Head of caudate nucleus (tissue), 42 donors: ENCODE measurements at regions not wholly inside any gene's neighbourhood (a gene's known extent, or its start where the extent isn't known, plus 50 kb on each side); places are given as distances from the start of the nearest gene placed in this dataset.
A peak's percentile ranks its signal among the peaks of the same experiment; 100 is the strongest.

Experiments used
- DNase-seq, 42 donors: peaks; one replicate each; pipeline versions ENCODE4 v3.0.0 to v3.0.0-alpha.2; 2020 to 2021; ENCODE audit warnings: mixed read lengths in 7 of 42
- intact Hi-C: fragments of 100-400 bp; cut with DNase I; formaldehyde crosslinking; loops from one replicate; pipeline ENCODE4 v1.15.0; 2022

DNA sequence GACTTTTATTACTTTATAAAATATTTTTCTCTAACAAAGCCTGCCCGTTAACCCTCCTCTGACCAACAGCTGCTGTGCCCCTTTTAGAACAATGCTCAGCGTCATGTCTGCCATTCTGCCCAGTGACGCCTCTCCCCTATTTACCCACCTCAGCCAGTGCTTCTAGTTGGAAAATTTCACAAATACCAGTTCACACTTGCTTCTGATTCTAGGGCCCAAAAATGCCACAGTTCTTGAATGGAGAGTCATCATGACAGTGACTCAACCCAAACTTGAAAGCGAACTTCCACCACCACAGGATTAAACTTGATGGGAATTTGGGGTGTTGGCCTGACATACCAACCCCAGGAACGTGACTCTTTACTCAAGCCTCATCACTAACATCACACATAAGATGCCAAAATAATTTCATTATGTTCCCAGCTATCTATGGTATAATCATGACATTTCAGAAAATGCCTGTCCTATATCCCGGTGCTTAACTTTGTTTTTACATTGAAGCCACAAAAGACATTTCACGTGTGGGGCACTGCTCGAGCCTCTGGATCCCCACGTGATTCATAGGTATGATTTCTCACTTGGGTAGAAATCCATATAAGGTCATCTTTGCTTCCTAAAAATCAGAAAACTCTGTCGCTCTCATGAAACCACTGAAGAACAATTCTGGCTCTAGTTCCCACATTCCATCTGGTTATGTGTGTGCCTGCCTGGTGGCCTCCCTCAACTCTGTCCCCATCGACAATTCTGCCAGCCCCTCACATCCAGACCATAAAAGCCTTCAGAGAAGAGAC lies 220.9 kb downstream of the ACTL7B start:
- intact Hi-C loops = no loop called here
- DNase-seq = no peak

DNA sequence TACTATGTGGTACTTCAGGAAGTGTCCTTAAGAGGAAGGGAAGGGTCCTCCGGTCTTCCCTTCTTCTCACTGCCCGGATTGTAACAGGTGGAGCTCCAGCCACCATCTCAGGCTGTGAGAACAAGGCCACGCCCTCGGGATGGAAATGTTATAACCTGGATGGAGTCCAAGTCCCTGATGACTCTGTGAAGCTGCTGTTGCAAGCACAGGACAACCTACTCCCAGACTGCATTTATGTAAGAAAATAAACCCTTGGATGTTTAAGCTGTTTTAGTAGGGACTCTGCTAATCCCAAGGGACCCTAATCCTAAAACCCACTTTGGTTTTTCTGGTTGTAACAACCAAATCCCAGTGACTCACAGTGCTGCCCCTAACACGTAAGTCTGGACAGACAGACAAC lies 221.6 kb downstream of the ACTL7B start:
- intact Hi-C loops = no loop called here
- no peak for DNase-seq

DNA sequence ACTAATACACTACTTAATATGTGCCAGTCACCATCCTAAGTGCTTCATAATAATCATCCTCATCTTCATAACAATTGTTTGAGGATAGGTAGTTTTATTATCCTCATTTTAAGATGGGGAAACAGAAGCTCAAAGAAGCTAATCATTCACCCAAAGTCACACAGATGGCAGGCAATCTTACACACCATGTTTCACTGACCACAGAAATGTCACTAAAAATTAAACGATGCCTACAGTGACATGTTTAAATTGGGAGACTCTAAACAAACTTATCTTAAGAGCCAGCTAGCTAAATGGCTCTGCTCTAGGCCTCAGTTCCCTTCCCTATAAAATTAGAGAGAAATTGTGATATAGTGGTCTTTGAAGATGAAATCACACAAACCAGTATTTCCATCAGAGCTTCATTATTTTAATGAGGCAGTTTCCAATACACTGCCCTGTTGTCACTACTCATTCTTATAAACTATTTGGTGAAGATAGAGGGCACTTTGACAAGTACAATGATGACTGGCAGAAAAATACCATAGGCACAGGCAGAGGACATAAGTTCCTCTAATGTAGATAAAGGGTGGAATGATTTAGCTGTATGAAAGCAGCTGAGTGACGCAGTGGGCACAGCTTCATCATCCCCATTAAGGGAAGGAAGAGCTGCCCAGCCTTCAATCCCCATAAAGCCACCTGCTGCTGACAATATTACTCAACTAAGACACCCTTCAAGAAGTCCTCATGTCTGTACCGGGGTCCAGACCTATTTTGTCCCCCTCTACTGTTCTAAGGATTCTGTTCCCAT lies 224.1 kb downstream of the ACTL7B start:
- intact Hi-C loops = no loop called here
- no peak for DNase-seq

DNA sequence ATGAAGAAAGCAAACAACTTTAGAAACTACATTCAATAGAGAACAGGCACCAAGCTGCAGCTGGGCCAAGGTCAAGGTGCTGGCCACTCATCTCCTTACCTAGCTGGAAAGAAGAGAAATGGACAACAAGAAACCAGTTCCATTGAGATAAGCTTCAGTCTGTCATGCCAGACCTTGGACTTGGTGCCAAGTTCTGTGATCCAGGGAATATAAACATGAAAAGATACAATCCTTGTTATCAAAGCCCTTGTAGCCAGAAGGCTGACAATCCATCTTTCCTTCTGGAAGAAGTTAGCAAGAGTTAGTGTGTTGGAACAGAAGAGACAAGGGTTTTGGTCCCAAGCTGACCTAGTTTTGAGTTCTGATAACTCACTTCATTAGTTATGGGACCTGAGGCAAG lies 227.5 kb downstream of the ACTL7B start:
- no peak for DNase-seq
- intact Hi-C loops = no loop called here

DNA sequence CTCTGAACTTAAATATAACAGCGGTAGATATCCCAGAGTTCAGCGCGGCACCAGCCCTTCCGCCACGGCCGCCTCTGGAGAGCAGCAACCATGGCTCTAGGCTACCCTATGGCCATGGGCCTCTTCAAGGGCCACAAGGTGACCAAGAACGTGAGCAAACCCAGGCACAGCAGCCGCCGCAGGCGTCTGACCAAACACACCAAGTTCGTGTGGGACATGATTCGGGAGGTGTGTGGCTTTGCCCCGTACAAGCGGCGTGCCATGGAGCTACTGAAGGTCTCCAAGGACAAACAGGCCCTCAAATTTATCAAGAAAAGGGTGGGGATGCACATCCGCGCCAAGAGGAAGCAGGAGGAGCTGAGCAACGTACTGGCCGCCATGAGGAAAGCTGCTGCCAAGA lies 229.0 kb downstream of the ACTL7B start:
- intact Hi-C loops = no loop called here
- no peak for DNase-seq

DNA sequence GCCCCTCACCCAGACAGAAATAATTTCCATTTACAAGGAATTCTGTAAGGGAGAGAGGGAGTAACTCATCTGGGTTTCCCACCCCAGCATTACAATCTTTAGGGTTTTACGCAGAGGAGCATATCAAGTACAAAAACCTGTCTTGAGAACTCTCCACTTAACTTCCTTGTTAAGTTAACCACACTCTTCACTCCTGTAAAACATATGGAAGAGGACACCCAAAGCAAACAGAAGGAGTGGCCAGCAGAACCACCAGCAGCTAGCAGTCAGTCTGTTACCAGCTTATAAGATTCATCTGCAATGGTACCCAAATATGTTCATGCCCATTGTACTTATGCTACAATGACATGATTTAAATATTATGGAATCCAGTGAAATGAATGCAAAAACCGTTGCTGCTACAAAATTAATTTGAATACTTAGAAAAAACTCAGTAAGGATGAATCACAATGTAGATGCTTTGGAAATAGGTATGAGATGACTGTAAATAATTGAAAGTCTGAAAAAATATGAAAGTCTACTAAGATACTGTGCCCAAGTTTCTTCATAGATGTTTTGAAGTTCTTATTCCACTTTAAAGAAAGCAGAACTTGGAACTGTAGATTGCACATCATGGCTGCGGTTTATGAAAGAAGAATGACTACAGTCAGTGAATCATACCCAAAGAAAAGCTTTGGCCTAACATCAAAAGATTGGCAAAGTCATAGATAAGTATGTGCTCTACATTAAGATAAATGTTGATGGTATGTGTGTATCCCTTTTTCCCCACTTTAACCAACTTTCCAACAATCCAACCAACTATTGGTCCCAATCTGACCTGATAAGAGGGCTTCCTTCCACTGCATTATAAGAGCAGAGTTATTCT lies 233.6 kb downstream of the ACTL7B start:
- intact Hi-C loops = no loop called here
- DNase-seq = no peak

DNA sequence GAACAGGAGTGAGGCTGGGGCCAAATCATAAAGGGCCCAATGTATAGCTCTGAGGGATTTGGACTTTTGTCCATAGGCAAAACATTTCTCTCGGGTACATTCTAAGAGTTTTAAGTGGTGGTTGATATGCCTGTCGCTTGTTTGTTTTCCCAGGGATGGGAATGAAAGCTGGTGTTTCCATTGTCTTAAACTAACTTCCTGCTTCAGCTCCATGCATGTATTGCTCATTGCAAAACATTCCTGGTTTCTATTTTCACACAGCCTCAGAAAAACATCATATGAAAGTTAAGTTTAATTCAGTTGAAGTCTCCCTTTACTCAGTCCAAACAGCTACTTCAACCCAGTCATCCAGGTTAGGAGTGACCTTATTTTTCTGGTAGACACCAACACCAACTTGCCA lies 235.0 kb downstream of the ACTL7B start:
- intact Hi-C loops = no loop called here
- DNase-seq = no peak

DNA sequence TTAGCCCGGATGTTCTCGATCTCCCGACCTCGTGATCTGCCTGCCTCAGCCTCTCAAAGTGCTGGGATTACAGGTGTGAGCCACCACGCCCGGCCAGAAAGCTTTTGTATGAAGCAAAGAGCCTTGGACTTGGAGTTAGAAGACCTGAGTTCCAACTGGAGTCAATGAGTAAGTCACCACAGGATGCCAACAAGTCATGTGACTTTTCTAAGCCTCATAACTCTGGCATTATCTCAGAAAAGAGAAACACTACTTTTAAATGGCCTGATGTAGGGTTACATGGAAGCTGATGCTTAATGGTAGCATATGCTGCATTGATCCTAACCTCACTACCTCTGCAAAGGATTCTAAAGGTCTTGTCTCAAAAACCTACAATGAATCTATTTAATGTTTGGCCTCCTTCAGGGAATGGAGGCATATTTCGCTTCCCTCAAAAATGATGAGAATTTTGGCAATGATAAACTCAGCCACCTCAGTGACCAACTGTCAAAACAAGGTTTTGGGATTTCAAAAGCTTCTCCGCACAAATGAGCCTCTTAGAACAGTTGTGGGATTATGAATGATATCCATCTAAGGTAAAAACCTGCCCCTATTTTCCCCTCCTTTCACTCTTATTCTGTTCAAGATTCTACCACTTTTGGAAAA lies 236.8 kb downstream of the ACTL7B start:
- DNase-seq = no peak
- intact Hi-C loops = no loop called here

DNA sequence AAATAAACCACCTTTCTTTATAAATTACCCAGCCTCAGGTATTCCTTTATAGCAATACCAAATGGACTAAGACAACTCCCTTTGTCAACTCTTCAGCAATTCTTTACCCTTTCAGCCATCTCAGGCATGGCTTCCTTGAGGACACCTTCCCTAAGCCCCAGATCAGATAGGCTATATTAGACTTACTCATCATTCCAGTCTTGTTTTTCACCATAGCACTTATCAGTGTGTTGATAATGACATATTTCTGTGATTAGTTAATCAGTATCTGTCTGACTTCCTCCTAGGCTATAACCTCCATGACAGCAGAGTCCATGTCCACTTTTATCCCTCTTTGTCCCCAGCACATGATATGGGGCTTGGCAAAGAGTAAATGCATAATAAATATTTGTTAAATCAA lies 238.1 kb downstream of the ACTL7B start:
- no peak for DNase-seq
- intact Hi-C loops = no loop called here

DNA sequence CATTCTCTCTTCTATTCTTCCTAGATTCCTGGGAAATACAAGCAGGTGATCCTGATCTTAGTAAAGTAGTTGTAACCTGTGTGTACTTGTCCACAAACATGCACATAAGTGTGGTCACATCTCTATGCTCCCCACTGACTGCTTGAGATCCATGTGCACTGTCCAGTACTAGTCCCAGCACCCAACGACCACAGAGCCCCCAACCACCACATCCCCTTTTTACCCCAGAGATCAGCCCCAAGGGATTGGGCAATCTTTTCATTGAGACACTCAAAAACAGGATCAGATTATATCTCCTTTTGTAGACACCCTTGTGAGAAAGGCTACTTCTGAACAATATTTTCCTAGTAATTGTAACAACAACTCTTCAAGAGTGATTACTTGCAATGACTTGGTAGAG lies 240.6 kb downstream of the ACTL7B start:
- DNase-seq = no peak

DNA sequence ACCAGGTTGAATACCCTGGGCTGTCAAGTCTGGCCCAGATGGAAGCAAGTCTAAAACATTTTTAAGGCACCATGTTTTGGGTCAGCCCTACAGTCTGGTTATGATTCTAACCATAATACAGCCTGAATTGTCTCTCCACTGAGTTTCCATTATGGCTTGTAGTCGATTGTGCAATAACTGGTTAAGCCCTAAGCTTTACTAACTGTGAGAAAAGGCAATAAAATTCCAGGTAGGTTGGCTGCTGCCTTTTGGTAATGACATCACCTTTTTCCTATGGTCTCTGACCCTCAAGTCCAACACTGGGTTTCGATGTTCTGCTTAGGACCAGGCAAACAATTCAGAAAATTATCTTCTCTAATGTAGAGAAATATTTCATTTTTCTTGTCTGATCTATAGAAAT lies 243.3 kb downstream of the ACTL7B start:
- DNase-seq = no peak
- intact Hi-C loops = no loop called here

More for the DNA sequence above, 240.6 kb downstream of the ACTL7B start:
- intact Hi-C loops = no loop called here

DNA sequence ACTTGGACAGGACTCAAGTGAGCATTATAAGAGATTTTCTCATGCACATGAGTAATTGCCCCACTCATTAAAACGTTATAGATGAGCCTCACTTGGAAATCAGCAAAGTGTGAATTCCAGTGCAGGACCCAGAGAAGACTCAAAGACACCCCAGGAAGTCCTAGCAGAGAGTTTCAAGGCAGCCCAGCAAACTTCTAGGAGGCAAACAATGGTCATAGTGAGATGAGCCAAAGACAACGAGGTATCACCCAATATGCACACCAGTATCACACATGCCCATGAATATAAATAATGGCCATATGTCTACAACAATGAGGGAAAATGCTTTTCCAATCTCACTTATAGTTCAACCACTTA lies 245.9 kb downstream of the ACTL7B start:
- intact Hi-C loops = no loop called here
- DNase-seq = no peak

DNA sequence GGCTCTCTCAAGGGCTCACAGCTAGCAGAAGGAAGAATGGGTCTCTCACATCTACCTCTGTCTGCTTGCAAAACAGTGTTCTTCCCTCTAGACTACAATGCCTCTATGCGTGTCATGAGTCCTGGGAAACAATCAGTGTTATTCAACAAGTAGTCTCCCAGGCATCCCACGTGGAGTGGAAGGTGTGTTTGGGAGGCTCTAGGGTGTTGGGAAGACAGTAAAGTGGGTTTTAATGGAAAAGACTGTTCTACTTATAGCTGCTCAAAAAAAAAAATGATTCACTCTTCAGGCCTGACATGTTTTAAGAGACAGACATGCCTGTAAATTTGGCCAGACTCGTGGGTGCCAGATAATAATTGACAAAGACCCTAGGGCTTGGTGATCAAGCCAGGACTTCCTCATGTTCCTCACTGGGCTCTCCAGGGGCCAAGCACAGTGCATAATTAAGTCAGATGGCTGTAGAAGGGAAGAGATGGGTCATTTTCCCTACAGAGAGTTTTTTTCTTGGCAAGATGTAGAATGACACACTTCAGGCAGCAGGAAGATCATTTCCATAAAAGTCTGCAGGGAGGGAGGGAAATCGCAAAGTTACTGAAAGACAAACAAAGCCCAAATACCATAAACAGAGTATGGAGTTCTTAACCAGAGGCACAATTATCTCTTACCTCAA lies 246.4 kb downstream of the ACTL7B start:
- intact Hi-C loops = no loop called here
- no peak for DNase-seq

DNA sequence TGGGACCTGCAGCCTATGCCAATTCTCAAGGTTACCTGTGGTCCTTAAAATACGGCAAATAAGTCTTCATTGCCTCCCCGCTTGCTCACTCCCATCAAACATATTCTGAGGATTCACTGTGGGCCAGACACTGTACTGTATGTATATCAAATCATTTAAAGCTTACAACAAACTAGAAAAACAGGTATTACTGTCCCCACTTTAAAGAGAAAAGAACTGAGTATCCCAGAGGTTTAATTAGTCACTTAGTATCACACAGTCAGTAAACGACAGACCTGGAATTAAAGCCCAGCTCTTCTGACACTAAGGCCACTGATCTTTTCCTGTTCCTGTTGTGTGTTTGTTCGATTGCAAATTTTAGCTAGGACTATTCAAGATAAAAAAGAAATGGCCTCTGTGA lies 248.2 kb downstream of the ACTL7B start:
- no peak for DNase-seq
- intact Hi-C loops = no loop called here

DNA sequence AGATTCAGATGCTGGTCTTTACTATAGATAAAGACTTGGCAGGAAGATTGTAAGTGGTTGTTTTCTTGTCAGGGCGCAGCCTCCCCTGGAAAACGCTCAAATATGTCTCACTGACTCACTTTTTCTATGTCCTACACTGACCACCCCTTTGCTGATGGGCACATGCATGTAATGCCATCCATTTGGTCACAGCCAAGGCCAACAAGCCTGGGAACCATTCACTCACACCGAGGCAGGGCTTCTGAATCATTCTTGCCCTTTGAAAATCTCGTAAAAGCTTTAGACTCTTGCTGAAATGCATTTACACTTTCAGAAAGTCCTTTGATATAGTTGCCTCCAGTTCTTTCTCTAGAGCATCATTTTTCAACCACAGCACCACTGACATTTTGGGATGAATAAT lies 249.4 kb downstream of the ACTL7B start:
- DNase-seq = no peak
- intact Hi-C loops = no loop called here

DNA sequence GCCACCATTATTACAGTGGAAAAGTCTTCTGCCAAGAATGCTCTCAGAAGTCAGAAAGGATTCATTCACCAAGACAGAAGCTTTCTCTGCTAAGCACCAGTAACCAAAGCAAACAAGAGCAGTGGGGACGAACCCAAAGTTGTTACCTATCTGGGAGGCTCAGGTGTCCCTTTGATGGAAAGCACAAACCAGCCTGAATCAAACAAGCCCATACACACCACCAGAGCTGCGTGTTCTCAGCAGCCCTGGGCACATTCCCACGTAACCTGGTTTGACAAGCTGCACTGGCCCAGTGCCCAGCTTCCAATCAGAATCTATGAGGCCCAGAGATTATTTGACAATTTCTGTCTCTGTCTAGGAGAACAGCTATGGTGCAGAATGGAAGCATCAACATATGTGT lies 252.6 kb downstream of the ACTL7B start:
- DNase-seq = peak in 17 of 42 donors; percentile 2 to 39 (median 15)
- intact Hi-C loops = no loop called here

DNA sequence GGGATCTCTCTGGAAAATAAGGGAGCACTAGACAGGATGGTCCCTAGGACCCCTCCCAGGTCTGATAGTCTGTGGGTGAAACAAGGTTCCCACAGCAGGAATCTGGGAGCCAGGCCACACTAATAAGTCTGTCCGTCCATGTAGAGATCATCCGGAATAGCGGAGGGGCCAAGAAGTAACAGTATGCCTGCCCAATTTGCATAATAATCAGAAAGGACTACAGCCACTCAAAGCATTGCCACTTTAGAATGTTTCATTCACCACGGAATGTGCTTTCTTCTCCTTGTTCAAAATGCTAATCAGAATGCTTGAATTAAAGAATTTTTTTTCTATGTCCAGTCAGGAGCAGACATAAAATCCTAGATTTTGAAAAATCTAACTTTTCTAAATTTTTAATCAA lies 254.9 kb downstream of the ACTL7B start:
- intact Hi-C loops = no loop called here

DNA sequence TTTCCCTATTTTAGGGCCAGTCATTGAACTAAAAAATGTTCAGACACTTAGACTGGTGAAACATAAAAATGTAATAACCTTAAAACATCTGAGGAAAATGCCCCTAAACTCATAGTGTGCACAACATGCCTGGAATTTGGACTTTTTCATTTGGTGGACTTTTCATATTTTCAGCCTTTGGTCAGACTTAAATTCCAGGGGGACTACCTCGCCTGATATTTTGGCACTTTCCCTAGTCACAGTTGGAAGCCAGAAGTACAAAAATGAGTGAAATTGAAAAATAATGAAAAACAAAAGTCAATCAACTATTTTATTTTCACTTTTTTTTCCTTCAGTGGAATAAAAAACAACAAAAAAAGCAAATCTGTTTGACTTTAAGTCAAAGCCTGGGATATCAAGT lies 256.2 kb downstream of the ACTL7B start:
- DNase-seq = no peak
- intact Hi-C loops = no loop called here

More for the DNA sequence above, 254.9 kb downstream of the ACTL7B start:
- no peak for DNase-seq

DNA sequence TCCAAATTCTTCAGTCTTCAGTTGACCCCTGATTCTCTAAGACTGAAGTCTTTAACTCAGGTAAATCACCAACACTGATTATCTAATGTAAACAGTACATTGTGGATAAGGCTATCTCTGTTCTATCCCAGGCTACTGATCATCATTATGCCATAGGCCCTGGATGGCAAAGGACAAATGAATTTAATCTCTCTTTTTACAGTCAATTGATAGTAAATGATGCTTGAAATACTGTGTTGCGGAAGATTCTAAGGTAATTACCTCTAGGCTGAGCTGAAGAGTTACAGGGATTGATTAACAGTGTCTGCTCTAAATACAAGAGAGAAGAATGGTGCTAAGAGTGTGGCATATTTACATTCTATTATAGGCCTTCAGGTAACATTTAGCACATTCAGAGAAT lies 264.7 kb downstream of the ACTL7B start:
- intact Hi-C loops = no loop called here
- DNase-seq = no peak
